Stimulated activated CD8-positive, alpha-beta memory T cell treated with anti-CD3 and anti-CD28 coated beads, Interleukin-2, amount 100 ng/mL, for 1 hour (primary cell): ENCODE measurements at regions not wholly inside any gene's neighbourhood (a gene's known extent, or its start where the extent isn't known, plus 50 kb on each side); places are given as distances from the start of the nearest gene placed in this dataset.

ENCODE experiments used
- DNase-seq, 2 donors: peaks; one replicate each; pipeline ENCODE4 v3.0.0-alpha.2; 2020; ENCODE audit warnings: low read depth in 2 of 2

GRCh38 chr18:40060562-40060961 lies 1894.5 kb upstream of the PIK3C3 start:
- DNase-seq, result no peak

GRCh38 chr18:40058811-40059570 lies 1896.0 kb upstream of the PIK3C3 start:
- DNase-seq, result no peak

GRCh38 chr18:40056079-40056692 lies 1898.8 kb upstream of the PIK3C3 start:
- no peak for DNase-seq

- no peak for DNase-seq
Observed at GRCh38 chr18:40055262-40055661, 1899.8 kb upstream of the PIK3C3 start.

GRCh38 chr18:40049716-40050115 lies 1905.3 kb upstream of the PIK3C3 start:
- no peak for DNase-seq

GRCh38 chr18:40048886-40049650 lies 1906.0 kb upstream of the PIK3C3 start:
- no peak for DNase-seq

GRCh38 chr18:40048253-40048652 lies 1906.8 kb upstream of the PIK3C3 start:
- DNase-seq, result no peak

GRCh38 chr18:40046596-40046995 lies 1908.4 kb upstream of the PIK3C3 start:
- no peak for DNase-seq

GRCh38 chr18:40041951-40042350 lies 1913.1 kb upstream of the PIK3C3 start:
- no peak for DNase-seq

- DNase-seq, result no peak
Observed at GRCh38 chr18:40040574-40040973, 1914.5 kb upstream of the PIK3C3 start.

- DNase-seq, result no peak
Observed at GRCh38 chr18:40037356-40037755, 1917.7 kb upstream of the PIK3C3 start.

- DNase-seq, result no peak
Observed at GRCh38 chr18:40036861-40037260, 1918.2 kb upstream of the PIK3C3 start.

GRCh38 chr18:40035966-40036365 lies 1919.1 kb upstream of the PIK3C3 start:
- no peak for DNase-seq

- DNase-seq, result no peak
Observed at GRCh38 chr18:40032076-40032475, 1923.0 kb upstream of the PIK3C3 start.

- no peak for DNase-seq
Observed at GRCh38 chr18:40031435-40031834, 1923.6 kb upstream of the PIK3C3 start.

- no peak for DNase-seq
Observed at GRCh38 chr18:40019797-40020392, 1935.1 kb upstream of the PIK3C3 start.

GRCh38 chr18:40018266-40018665 lies 1936.8 kb upstream of the PIK3C3 start:
- DNase-seq, result no peak

- DNase-seq, result no peak
Observed at GRCh38 chr18:40017021-40017420, 1938.0 kb upstream of the PIK3C3 start.

- DNase-seq, result no peak
Observed at GRCh38 chr18:40016405-40016804, 1938.6 kb upstream of the PIK3C3 start.

GRCh38 chr18:40013001-40013609 lies 1941.9 kb upstream of the PIK3C3 start:
- no peak for DNase-seq

GRCh38 chr18:40011201-40011600 lies 1943.8 kb upstream of the PIK3C3 start:
- no peak for DNase-seq

GRCh38 chr18:40006634-40007033 lies 1948.4 kb upstream of the PIK3C3 start:
- DNase-seq, result no peak
